Stomach (tissue), 4 donors: ENCODE measurements at regions not wholly inside any gene's neighbourhood (a gene's known extent, or its start where the extent isn't known, plus 50 kb on each side); places are given as distances from the start of the nearest gene placed in this dataset.

Source experiments
- POLR2A ChIP-seq, 4 donors: fragments of 450-650 bp; IDR thresholded peaks; one replicate each; pipeline ENCODE4 v1.6.1; 2016; ENCODE audit warnings: antibody characterized with exemption in 4 of 4, control low read depth in 2 of 4, mild to moderate bottlenecking in 1 of 4, moderate library complexity in 1 of 4
- POLR2AphosphoS5 ChIP-seq, 3 donors: sonication (generic); formaldehyde crosslinking; IDR thresholded peaks; one replicate each; pipeline ENCODE4 v1.6.1; 2016; ENCODE audit warnings: antibody characterized with exemption in 3 of 3
- TF ChIP-seq, protein P1 (sequence below), 7 experiments: fragments of 450-650 bp in 4 of 7; fragments of 200-600 bp in 3 of 7; sonication (generic) in 3 of 7; IDR thresholded peaks; one replicate each; pipeline ENCODE4 v1.5.1; 2016 to 2019; ENCODE audit warnings: antibody characterized with exemption in 7 of 7, control low read depth in 2 of 7, mild to moderate bottlenecking in 1 of 7

DNA sequence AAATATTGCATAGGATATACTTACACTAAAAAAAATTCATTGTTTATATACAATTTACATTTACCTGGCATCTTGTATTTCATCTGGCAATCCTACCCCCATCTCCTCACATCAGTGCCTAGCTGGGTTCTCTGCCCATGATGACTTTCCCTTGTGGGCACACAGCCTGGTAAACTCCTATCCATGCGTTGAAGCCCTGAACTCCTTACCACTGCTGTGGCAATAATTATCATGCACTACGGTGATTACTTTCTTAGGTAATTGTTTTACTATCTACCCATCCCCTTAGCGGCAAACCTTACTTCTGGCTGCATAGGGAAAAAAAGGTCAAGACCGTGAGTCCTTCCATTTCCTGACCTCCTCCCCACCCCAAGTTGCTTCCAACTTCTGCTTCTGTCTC lies 63.6 kb upstream of the DAB2IP start:
- TF ChIP-seq, protein P1, sequence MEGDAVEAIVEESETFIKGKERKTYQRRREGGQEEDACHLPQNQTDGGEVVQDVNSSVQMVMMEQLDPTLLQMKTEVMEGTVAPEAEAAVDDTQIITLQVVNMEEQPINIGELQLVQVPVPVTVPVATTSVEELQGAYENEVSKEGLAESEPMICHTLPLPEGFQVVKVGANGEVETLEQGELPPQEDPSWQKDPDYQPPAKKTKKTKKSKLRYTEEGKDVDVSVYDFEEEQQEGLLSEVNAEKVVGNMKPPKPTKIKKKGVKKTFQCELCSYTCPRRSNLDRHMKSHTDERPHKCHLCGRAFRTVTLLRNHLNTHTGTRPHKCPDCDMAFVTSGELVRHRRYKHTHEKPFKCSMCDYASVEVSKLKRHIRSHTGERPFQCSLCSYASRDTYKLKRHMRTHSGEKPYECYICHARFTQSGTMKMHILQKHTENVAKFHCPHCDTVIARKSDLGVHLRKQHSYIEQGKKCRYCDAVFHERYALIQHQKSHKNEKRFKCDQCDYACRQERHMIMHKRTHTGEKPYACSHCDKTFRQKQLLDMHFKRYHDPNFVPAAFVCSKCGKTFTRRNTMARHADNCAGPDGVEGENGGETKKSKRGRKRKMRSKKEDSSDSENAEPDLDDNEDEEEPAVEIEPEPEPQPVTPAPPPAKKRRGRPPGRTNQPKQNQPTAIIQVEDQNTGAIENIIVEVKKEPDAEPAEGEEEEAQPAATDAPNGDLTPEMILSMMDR (IDR thresholded peaks at IDR 0.05), result no peak
- TF ChIP-seq POLR2AphosphoS5 (IDR thresholded peaks at IDR 0.05) (no peak), POLR2A (IDR thresholded peaks at IDR 0.05) (no peak)
